DND-41 (cell line): ENCODE measurements at regions not wholly inside any gene's neighbourhood (a gene's known extent, or its start where the extent isn't known, plus 50 kb on each side); places are given as distances from the start of the nearest gene placed in this dataset.

Source experiments
- ATAC-seq: fragments of 200-7000 bp; cut with Tn5 transposase; 3 replicates; pipeline ENCODE4 v1.9.1; 2021; ENCODE audit warnings: low read depth; ENCODE audit not compliant: insufficient read depth
- DNase-seq: peaks from one replicate; pipeline ENCODE4 v3.0.0-alpha.2; 2020
- H2AFZ ChIP-seq: 2 replicates; pipeline ENCODE4 v1.6.0; 2012; ENCODE audit warnings: low read depth, low read length
- H3K27ac ChIP-seq: 2 replicates; pipeline ENCODE4 v1.5.1; 2012; ENCODE audit warnings: low read length, inconsistent platforms
- H3K27me3 ChIP-seq: fragments of 200-600 bp; sonication (generic); 2 replicates; pipeline ENCODE4 v1.6.0; 2012; ENCODE audit warnings: low read length, mild to moderate bottlenecking, inconsistent platforms; ENCODE audit not compliant: insufficient read depth, poor library complexity
- H3K36me3 ChIP-seq: 2 replicates; pipeline ENCODE4 v1.5.1; 2012; ENCODE audit warnings: low read length, inconsistent platforms; ENCODE audit not compliant: insufficient read depth
- H3K4me1 ChIP-seq: 2 replicates; pipeline ENCODE4 v1.5.1; 2012; ENCODE audit warnings: mild to moderate bottlenecking, low read length; ENCODE audit not compliant: insufficient read depth
- H3K4me2 ChIP-seq: 2 replicates; pipeline ENCODE4 v1.6.0; 2012; ENCODE audit warnings: mild to moderate bottlenecking, moderate library complexity, low read length, inconsistent platforms; ENCODE audit not compliant: insufficient read depth
- H3K4me3 ChIP-seq, 2 experiments: fragments of 200-600 bp in 1 of 2; shearing (Covaris generic) in 1 of 2; 2 replicates each; pipeline ENCODE4 v1.5.1; 2012 to 2016; ENCODE audit warnings: inconsistent platforms in 2 of 2, low read length in 2 of 2, mild to moderate bottlenecking in 2 of 2, low read depth in 1 of 2, moderate library complexity in 1 of 2
- H3K79me2 ChIP-seq: 2 replicates; pipeline ENCODE4 v1.6.0; 2012; ENCODE audit warnings: low read length, inconsistent platforms; ENCODE audit not compliant: insufficient read depth
- H3K9ac ChIP-seq: 2 replicates; pipeline ENCODE4 v1.6.0; 2012; ENCODE audit warnings: low read depth, mild to moderate bottlenecking, inconsistent platforms, low read length, moderate library complexity
- H3K9me3 ChIP-seq: 2 replicates; pipeline ENCODE4 v1.5.1; 2012; ENCODE audit warnings: low read length, moderate library complexity, mild to moderate bottlenecking, inconsistent platforms; ENCODE audit not compliant: insufficient read depth, severe bottlenecking
- H4K20me1 ChIP-seq: 2 replicates; pipeline ENCODE4 v1.6.0; 2012; ENCODE audit warnings: low read length; ENCODE audit not compliant: insufficient read depth
- CTCF ChIP-seq: IDR thresholded peaks from 2 replicates; pipeline ENCODE4 v1.5.1; 2012; ENCODE audit warnings: borderline replicate concordance, low read length, moderate library complexity, mild to moderate bottlenecking; ENCODE audit not compliant: poor library complexity, severe bottlenecking; ENCODE audit errors: extremely low read depth
- EZH2 ChIP-seq: IDR thresholded peaks from 3 replicates; pipeline ENCODE4 v1.6.1; 2012; ENCODE audit warnings: borderline replicate concordance, low read depth, mild to moderate bottlenecking, moderate library complexity, low read length, inconsistent platforms; ENCODE audit not compliant: severe bottlenecking

- H2AFZ ChIP-seq, result no peak overlapping the region
- H3K4me3 ChIP-seq, result no peak overlapping the region
- H3K27me3 ChIP-seq, result no peaks in the 10 kb centered on the region
- no peaks in the 10 kb centered on the region for H3K79me2 ChIP-seq
- ATAC-seq (no peak), DNase-seq (no peak)
- no peaks in the 10 kb centered on the region for H3K36me3 ChIP-seq
- H3K27ac ChIP-seq, result no peak overlapping the region
- no peak overlapping the region for H3K4me2 ChIP-seq
- H3K9me3 ChIP-seq, result no peaks in the 10 kb centered on the region
- no peaks in the 10 kb centered on the region for H3K4me1 ChIP-seq
- no peaks in the 10 kb centered on the region for H4K20me1 ChIP-seq
- TF ChIP-seq CTCF, result no peak
- no peak for TF ChIP-seq EZH2
- H3K9ac ChIP-seq, result no peak overlapping the region
These were observed 378.8 kb downstream of the BCOR start for GRCh38 chrX:39718981-39719380.

GRCh38 chrX:39720945-39721344, 376.8 kb downstream of the BCOR start:
- Histone ChIP-seq H3K9me3 (no peaks in the 10 kb centered on the region), H2AFZ (no peak overlapping the region), H3K27ac (no peak overlapping the region), H3K4me3 (no peak overlapping the region), H3K27me3 (no peaks in the 10 kb centered on the region), H4K20me1 (no peaks in the 10 kb centered on the region), H3K4me2 (no peak overlapping the region), H3K4me1 (no peaks in the 10 kb centered on the region), H3K9ac (no peak overlapping the region), H3K79me2 (no peaks in the 10 kb centered on the region), H3K36me3 (no peaks in the 10 kb centered on the region)
- ATAC-seq, result no peak
- DNase-seq, result no peak
- TF ChIP-seq EZH2 (no peak), CTCF (no peak)

- TF ChIP-seq EZH2 (no peak), CTCF (no peak)
- no peak for DNase-seq
- no peak overlapping the region for H3K4me3 ChIP-seq
- H3K27ac ChIP-seq, result no peak overlapping the region
- no peaks in the 10 kb centered on the region for H3K36me3 ChIP-seq
- H3K27me3 ChIP-seq, result no peaks in the 10 kb centered on the region
- no peaks in the 10 kb centered on the region for H3K9me3 ChIP-seq
- H3K4me2 ChIP-seq, result no peak overlapping the region
- no peaks in the 10 kb centered on the region for H3K4me1 ChIP-seq
- no peaks in the 10 kb centered on the region for H4K20me1 ChIP-seq
- H3K79me2 ChIP-seq, result no peaks in the 10 kb centered on the region
- no peak overlapping the region for H2AFZ ChIP-seq
- no peak overlapping the region for H3K9ac ChIP-seq
- ATAC-seq, result no peak
These were observed 376.0 kb downstream of the BCOR start for GRCh38 chrX:39721566-39722279.
